Parathyroid adenoma (tissue), 2 donors: ENCODE measurements at regions not wholly inside any gene's neighbourhood (a gene's known extent, or its start where the extent isn't known, plus 50 kb on each side); places are given as distances from the start of the nearest gene placed in this dataset.

Experiments used
- H2AFZ ChIP-seq: fragments of 300-600 bp; sonication (generic); one replicate; pipeline ENCODE4 v1.7.0; 2017; ENCODE audit warnings: antibody characterized with exemption, mild to moderate bottlenecking
- H3K27ac ChIP-seq: fragments of 300-600 bp; sonication (generic); one replicate; pipeline ENCODE4 v1.7.0; 2017
- H3K27me3 ChIP-seq: fragments of 300-600 bp; sonication (generic); one replicate; pipeline ENCODE4 v1.7.0; 2017; ENCODE audit warnings: low read length; ENCODE audit not compliant: control insufficient read depth, insufficient read depth
- H3K36me3 ChIP-seq: fragments of 300-600 bp; sonication (generic); one replicate; pipeline ENCODE4 v1.7.0; 2017; ENCODE audit warnings: low read length; ENCODE audit not compliant: control insufficient read depth, insufficient read depth
- H3K4me1 ChIP-seq: fragments of 300-600 bp; sonication (generic); one replicate; pipeline ENCODE4 v1.7.0; 2017; ENCODE audit warnings: control low read depth
- H3K4me2 ChIP-seq: fragments of 300-600 bp; sonication (generic); one replicate; pipeline ENCODE4 v1.7.0; 2017; ENCODE audit warnings: low read length
- H3K4me3 ChIP-seq: fragments of 300-600 bp; sonication (generic); one replicate; pipeline ENCODE4 v1.7.0; 2017; ENCODE audit warnings: low read depth, low read length
- H3K79me2 ChIP-seq: fragments of 300-600 bp; sonication (generic); one replicate; pipeline ENCODE4 v1.7.0; 2017; ENCODE audit warnings: control low read depth
- H3K9ac ChIP-seq: fragments of 300-600 bp; sonication (generic); one replicate; pipeline ENCODE4 v1.7.0; 2017; ENCODE audit warnings: mild to moderate bottlenecking
- H3K9me3 ChIP-seq: fragments of 300-600 bp; sonication (generic); one replicate; pipeline ENCODE4 v1.7.0; 2017; ENCODE audit warnings: low read length; ENCODE audit not compliant: control insufficient read depth
- CTCF ChIP-seq: fragments of 300-600 bp; sonication (generic); IDR thresholded peaks from one replicate; pipeline ENCODE4 v1.7.0; 2017; ENCODE audit warnings: antibody characterized with exemption, mild to moderate bottlenecking
- donor health status: primary hyperparathyroidism.

GRCh38 chr5:114561415-114561814 is 199.5 kb downstream of the KCNN2 start:
- no peak overlapping the region for H3K9ac ChIP-seq
- H3K27me3 ChIP-seq = no peaks in the 10 kb centered on the region
- no peaks in the 10 kb centered on the region for H3K4me1 ChIP-seq
- TF ChIP-seq CTCF = no peak
- no peak overlapping the region for H3K27ac ChIP-seq
- no peak overlapping the region for H3K4me2 ChIP-seq
- no peak overlapping the region for H3K4me3 ChIP-seq
- no peak overlapping the region for H2AFZ ChIP-seq
- no peaks in the 10 kb centered on the region for H3K9me3 ChIP-seq
- H3K79me2 ChIP-seq = no peaks in the 10 kb centered on the region
- H3K36me3 ChIP-seq = no peaks in the 10 kb centered on the region
